GM19240 (cell line): ENCODE measurements at regions not wholly inside any gene's neighbourhood (a gene's known extent, or its start where the extent isn't known, plus 50 kb on each side); places are given as distances from the start of the nearest gene placed in this dataset.
"Not testable (repeated sequence)": the region's sequence is repeated elsewhere in the genome, so short reads cannot be mapped to it uniquely, and the experiment has no call there.

Experiments
- DNase-seq: peaks from one replicate; pipeline ENCODE4 v3.0.0; 2011; ENCODE audit warnings: low spot score; ENCODE audit not compliant: insufficient read length

DNA sequence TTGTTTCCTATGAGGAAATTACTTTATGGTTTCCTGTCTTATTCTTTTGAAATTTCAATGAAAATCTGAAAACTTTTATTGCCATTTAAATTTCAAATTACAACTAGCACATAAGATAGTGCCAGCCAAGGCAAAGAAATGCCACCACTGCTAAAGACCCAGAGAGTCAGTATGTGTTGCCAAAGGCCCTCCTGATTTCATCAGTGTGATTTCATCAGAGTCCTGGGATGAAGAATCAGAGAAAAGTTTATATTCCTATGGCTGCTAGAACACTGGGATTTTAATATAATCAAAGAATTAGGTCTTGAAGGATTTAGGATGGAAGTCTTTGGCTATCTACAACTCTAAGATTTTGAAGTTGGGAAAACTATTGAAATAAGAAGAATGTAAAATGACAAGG, 434.2 kb upstream of the CCDC54 start:
- DNase-seq: no peak

- no peak for DNase-seq
Observed at GRCh38 chr3:106945435-106945834, 431.8 kb upstream of the CCDC54 start.

DNA sequence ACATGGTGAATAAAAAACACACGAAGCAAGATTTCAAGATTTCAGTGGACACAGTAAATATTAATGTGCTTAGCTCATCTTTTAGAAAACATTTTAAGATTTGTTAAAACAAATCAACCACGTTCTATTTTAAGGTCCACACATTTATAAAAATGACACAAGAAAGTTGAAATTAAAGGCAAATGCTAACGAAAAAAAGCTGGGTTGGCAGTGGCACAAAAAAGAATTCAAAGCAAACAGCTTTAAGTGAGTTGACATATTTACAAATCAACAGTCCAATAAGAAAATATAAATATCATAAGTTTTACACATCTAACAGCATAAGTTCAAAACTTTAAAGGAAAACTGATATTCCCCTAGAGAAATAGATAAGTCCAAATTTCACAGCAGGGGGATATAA, 430.4 kb upstream of the CCDC54 start:
- DNase-seq: no peak

DNA sequence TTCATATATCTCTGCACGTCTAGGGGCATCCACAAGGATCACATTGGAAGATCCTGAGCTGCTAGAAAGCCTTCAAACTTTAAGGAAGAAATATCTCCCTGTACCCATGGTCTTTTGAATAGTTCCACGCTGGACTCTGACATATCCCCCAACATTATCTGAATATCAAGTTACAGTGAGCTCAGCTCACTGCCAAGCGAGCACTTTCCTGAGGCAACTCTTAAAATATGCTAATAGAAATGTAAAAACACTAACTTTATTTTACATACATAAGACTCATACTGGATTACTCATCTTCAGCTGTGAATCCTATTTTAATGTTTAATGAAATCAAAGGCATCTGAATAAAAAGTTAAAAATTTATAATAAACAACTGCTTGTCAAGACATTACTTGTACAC, 420.2 kb upstream of the CCDC54 start:
- DNase-seq: no peak

GRCh38 chr3:106962993-106963392, 414.2 kb upstream of the CCDC54 start:
- no peak for DNase-seq

GRCh38 chr3:106963442-106963841, 413.8 kb upstream of the CCDC54 start:
- DNase-seq: no peak

DNA sequence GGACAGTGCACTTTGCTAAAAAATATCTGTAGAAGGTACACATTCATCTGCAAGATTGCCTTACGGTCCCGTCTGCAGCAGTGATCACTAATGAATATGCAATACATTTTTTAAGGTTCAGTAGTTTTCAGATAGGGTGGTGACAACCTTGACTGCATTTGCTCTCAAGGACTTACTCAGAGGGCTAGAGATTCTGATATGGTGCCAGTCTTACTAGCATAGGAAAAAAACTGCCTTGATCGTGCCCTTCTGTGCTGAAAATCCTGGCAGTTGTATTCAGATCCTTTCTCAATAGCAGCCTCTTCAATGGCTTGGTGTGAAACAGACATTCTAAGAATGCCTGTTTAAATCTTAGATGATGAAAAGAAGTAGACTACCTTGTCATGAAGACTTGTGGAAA, 411.9 kb upstream of the CCDC54 start:
- DNase-seq: no peak

GRCh38 chr3:106969596-106969995, 407.6 kb upstream of the CCDC54 start:
- DNase-seq: no peak

- no peak for DNase-seq
Observed at GRCh38 chr3:106981392-106981791, 395.8 kb upstream of the CCDC54 start.

DNA sequence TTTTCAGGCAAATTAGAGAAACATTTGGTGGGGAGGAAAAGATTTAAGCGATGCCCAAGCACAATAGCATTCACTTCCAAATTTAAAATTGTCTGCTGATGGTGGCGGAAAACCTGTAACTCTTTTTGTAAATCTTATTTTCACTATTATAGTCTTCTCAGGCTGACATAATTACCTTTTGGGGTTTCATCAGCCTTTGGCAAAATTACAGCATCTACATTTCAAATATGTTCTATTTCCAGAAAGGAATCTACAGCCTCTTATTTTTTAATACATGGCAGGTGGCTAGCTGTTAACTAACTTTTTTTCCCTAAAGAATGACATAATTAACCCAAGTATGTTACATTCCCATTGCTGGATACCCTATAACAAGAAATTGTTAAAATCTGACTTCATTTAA, 391.5 kb upstream of the CCDC54 start:
- DNase-seq: no peak

DNA sequence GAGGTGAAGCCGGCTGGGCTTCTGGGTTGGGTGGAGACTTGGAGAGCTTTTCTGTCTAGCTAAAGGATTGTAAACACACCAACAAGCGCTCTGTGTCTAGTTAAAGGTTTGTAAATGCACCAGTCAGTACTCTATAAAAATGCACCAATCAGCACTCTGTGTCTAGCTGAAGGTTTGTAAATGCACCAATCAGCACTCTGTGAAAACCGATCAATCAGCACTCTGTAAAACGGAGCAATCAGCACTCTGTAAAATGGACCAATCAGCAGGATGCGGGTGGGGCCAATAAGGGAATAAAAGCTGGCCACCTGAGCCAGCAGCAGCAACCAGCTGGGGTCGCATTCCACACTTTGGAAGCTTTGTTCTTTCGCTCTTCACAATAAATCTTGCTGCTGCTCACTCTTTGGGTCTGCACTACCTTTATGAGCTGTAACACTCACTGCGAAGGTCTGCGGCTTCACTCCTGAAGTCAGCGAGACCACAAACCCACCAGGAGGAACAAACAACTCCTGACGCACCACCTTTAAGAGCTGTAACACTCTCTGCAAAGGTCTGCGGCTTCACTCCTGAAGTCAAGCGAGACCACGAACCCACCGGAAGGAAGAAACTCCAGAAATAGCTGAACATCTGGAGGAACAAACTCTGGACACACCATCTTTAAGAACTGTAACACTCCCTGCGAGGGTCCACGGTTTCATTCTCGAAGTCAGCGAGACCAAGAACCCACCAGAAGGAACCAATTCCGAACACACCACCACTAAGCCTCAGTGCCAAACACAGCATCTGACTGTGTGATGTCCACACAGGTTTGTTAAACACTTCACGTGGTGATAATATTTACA, 378.2 kb upstream of the CCDC54 start:
- not testable (repeated sequence) for DNase-seq

DNA sequence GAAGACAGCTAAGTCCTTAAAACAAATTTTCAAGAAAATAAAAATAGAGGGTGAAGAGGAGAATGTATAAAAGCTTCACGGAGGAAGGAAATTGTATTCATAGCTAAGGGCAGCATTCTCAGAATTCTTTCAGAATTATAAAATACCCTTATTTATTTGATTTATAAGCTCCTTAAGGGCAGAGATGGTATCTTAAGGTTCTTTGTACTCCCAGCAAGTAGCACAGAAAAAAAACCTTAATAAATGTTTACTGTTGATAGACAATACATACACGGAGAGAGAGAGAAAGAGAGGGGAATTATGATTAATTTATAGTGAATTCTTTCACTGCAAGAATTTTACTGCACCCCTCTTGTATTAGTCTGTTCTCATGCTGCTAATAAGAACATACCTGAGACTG, 375.6 kb upstream of the CCDC54 start:
- no peak for DNase-seq

GRCh38 chr3:107005352-107005751, 371.9 kb upstream of the CCDC54 start:
- DNase-seq: not testable (repeated sequence)

DNA sequence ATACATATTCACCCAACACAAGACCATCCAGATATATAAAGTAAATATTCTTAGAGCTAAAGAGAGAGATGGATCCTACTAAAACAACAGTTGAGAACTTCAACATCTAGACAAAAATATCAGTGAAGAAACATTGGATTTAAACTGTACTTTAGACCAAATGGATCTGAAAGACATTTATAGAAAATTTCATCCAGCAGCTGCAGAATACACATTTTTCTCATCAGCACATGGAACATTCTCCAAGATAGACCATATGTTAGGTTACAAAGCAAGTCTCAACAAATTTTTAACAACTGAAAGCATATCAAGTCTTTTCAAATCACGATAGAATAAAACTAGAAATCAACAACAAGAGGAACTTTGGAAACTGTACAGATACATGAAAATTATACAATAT, 369.0 kb upstream of the CCDC54 start:
- DNase-seq: no peak

GRCh38 chr3:107013641-107014040, 363.6 kb upstream of the CCDC54 start:
- no peak for DNase-seq

DNA sequence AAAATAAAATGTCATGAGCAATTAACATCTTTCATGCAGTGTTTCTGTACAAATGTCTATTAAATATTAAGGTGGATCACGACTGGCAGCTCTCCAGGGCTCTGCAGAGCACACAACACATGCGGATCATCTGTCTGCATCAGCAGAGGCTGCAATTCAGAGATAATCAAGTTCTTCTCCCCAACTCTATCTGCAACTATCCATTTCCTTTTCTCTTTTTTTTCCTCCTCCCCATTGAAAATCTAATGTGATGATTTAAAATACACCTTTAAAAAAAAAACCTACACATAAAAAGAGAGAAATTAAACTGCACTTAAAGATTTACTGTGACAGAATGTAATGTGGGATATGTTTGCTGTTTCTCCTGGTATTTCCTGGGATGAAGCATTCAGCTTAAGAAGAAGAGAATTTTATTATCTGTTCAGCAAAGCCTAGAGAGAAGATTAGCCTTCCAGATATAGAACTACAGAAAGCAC, 352.6 kb upstream of the CCDC54 start:
- DNase-seq: no peak

DNA sequence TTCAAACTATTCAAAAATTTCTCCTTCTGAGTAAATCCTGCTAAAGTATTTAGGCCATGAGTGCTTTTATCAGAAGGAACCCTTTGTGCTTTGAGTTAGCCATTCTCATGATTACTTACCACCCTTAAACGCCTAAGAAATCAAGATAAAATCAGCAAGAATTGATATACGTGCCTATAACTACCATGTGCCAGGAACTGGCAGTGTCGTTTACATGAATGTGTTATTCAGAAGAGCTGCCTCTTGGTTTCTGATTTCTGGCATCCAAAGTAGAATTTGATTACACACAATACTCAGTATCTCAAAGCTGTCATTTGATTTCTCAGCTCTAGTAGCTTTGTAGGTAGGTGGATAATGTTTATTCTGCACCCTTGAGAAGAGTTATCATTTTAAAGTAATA, 351.3 kb upstream of the CCDC54 start:
- no peak for DNase-seq

DNA sequence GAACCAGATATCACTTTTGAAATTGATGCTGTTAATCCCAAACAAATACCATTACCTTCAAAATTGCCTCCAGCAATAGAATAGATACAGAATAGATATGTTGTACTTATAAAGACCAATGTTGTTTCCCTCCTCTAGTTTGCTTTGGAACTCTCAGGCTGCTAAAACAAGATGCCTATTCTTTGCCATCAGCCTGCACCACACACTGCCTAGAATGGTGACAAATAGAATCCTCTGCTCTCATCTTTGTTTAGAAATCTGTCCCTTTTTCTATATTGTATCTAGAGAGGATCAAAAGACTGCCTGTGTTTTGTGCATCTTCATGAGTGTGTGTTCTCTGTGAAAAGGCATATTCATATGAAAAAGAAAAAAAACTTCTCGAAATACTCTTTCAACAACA, 349.2 kb upstream of the CCDC54 start:
- no peak for DNase-seq

GRCh38 chr3:107028626-107029025, 348.6 kb upstream of the CCDC54 start:
- DNase-seq: no peak

GRCh38 chr3:107032111-107032510, 345.1 kb upstream of the CCDC54 start:
- DNase-seq: no peak

- DNase-seq: no peak
Observed at GRCh38 chr3:107034142-107034541, 343.1 kb upstream of the CCDC54 start.

GRCh38 chr3:107035176-107035575, 342.1 kb upstream of the CCDC54 start:
- DNase-seq: no peak

DNA sequence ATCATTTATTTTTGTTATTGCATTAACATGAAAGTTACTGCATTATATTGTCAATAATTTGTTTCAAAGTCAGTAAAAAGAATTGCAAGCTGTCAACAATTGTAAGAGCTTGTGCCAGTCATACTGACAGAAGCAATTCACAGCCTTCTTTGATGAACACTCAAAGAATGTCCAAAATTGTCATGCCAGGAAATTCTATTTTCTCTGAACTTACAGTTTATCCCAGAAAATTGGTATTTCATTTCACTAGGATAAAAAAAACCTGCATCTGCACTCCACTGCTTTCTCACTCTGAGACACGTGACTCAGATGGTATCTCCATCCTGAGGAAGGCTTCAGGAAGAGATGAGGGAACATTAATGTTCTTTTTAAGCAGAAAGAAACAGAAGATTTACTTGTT, 332.6 kb upstream of the CCDC54 start:
- no peak for DNase-seq
